IgD-negative memory B cell (primary cell): ENCODE measurements at regions not wholly inside any gene's neighbourhood (a gene's known extent, or its start where the extent isn't known, plus 50 kb on each side); places are given as distances from the start of the nearest gene placed in this dataset.
A peak's percentile ranks its signal among the peaks of the same experiment; 100 is the strongest.

Experiments
- H3K27ac Mint-ChIP-seq, 3 donors: one replicate each; pipeline ENCODE4 v1.8.0; 2020 to 2022; ENCODE audit warnings: mild to moderate bottlenecking in 3 of 3, mixed read lengths in 3 of 3, moderate library complexity in 1 of 3
- H3K27me3 Mint-ChIP-seq: one replicate; pipeline ENCODE4 v1.8.0; 2021; ENCODE audit warnings: mixed read lengths
- H3K36me3 Mint-ChIP-seq: one replicate; pipeline ENCODE4 v1.8.0; 2020; ENCODE audit warnings: mild to moderate bottlenecking, mixed read lengths
- H3K4me1 Mint-ChIP-seq, 3 donors: one replicate each; pipeline ENCODE4 v1.8.0; 2020 to 2022; ENCODE audit warnings: mixed read lengths in 3 of 3, mild to moderate bottlenecking in 1 of 3
- H3K4me3 Mint-ChIP-seq, 4 donors: one replicate each; pipeline ENCODE4 v1.8.0; 2020 to 2022; ENCODE audit warnings: mild to moderate bottlenecking in 4 of 4, mixed read lengths in 4 of 4, moderate library complexity in 3 of 4
- H3K9me3 Mint-ChIP-seq, 3 donors: one replicate each; pipeline ENCODE4 v1.8.0; 2020 to 2021; ENCODE audit warnings: mixed read lengths in 3 of 3, mild to moderate bottlenecking in 1 of 3

DNA sequence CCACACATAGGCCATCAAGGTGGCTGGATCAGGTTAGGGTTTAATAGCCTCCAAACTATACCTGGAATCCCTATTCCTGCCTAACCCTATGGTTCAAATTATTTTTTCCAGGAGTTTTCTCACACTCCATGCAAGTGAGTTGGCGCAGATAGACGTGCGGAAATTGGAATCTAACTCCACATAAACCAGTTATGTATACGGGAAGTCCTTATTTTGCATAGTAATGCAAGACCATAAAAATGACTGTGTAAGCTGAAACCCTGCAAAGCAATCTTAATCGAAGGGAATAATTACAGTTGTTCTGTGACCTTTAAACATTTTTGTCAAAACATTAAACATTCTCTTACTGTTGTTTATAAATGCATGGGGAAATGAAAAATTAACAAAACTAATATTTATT lies 200.1 kb upstream of the SIX2 start:
- no peak overlapping the region for H3K4me3 Mint-ChIP-seq
- peaks cover 0 to 2% (median 1%) of the 10 kb centered on the region in 3 donors for H3K9me3 Mint-ChIP-seq
- peak overlapping the region in 1 of 3 donors; percentile 18 for H3K27ac Mint-ChIP-seq
- peaks cover 0 to 6% (median 4%) of the 10 kb centered on the region in 3 donors for H3K4me1 Mint-ChIP-seq
- H3K27me3 Mint-ChIP-seq = peaks cover 7% of the 10 kb centered on the region
- no peaks in the 10 kb centered on the region for H3K36me3 Mint-ChIP-seq

DNA sequence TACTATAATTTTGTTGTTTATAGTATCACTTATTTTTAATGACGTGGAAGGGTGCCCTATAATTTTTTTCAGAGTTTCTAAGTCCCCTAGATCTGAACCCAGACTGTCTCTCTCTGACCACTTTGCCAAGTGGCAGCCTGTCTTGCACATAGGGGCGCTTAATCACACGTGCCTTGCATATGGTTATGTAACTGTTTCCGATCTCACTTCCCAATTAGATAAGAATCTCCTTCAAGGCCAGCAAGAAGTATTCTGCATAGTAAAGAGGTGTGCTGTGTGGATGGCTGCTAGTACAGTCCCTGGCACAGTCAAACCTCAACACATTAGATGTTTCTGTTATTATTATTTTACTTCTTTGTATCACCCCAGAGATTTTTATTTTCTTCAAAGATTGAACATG lies 197.8 kb upstream of the SIX2 start:
- Mint-ChIP-seq H3K4me1 (peaks cover 0 to 6% (median 4%) of the 10 kb centered on the region in 3 donors), H3K9me3 (peaks cover 1 to 7% (median 7%) of the 10 kb centered on the region in 3 donors), H3K27me3 (peaks cover 4% of the 10 kb centered on the region), H3K27ac (no peak overlapping the region), H3K36me3 (no peaks in the 10 kb centered on the region), H3K4me3 (no peak overlapping the region)

- no peaks in the 10 kb centered on the region for H3K36me3 Mint-ChIP-seq
- peaks cover 7 to 15% (median 8%) of the 10 kb centered on the region in 3 donors for H3K9me3 Mint-ChIP-seq
- H3K27me3 Mint-ChIP-seq = peaks cover 4% of the 10 kb centered on the region
- no peak overlapping the region for H3K27ac Mint-ChIP-seq
- H3K4me1 Mint-ChIP-seq = peaks cover 0 to 3% (median 2%) of the 10 kb centered on the region in 3 donors
- H3K4me3 Mint-ChIP-seq = no peak overlapping the region
Measured at GRCh38 chr2:45205985-45206384, 196.7 kb upstream of the SIX2 start.

DNA sequence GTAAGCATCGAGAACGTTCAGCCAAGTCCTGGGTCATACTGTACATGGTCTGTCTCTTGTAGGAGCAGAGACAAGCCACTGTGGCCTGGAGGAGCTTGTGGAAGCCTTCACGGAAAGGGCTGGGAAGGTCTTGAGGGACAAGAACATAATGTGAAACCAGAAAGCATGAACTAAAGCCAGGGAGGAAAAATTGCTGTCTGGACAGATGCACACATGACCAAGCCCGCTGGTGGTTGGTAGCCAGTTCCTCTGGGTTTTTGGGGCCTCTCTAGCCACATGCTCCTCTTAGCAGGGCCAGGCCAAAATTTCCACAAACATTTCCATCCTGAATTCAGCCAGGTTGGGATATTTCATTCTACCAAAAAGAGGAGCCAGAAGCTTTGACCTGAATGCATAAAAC lies 196.2 kb upstream of the SIX2 start:
- H3K27me3 Mint-ChIP-seq = peaks cover 4% of the 10 kb centered on the region
- no peaks in the 10 kb centered on the region for H3K4me1 Mint-ChIP-seq
- H3K27ac Mint-ChIP-seq = no peak overlapping the region
- H3K9me3 Mint-ChIP-seq = peaks cover 7 to 15% (median 7%) of the 10 kb centered on the region in 3 donors
- no peak overlapping the region for H3K4me3 Mint-ChIP-seq
- H3K36me3 Mint-ChIP-seq = no peaks in the 10 kb centered on the region

DNA sequence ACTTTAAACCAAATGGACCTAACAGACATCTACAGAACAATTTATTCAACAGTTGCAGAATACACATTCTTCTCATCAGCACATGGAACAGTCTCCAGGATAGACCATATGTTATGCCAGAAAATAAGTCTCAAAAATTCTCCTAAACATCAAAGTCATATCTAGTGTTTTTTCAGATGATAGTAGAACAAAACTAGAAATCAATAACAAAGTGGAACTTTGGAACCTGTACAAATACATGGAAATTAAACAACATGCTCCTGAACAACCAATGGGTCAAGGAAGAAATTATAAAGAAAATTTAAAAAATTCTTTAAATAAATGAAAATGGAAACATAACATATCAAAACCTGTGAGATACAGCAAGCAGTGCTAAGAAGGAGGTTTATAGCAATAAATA lies 194.1 kb upstream of the SIX2 start:
- H3K4me3 Mint-ChIP-seq = no peak overlapping the region
- H3K9me3 Mint-ChIP-seq = peaks cover 7 to 15% (median 7%) of the 10 kb centered on the region in 3 donors
- no peaks in the 10 kb centered on the region for H3K36me3 Mint-ChIP-seq
- H3K27me3 Mint-ChIP-seq = peaks cover 3% of the 10 kb centered on the region
- H3K27ac Mint-ChIP-seq = no peak overlapping the region
- no peaks in the 10 kb centered on the region for H3K4me1 Mint-ChIP-seq

- Mint-ChIP-seq H3K27ac (no peak overlapping the region), H3K9me3 (peaks cover 7 to 15% (median 9%) of the 10 kb centered on the region in 3 donors), H3K4me1 (no peaks in the 10 kb centered on the region), H3K4me3 (no peak overlapping the region), H3K27me3 (no peaks in the 10 kb centered on the region), H3K36me3 (peaks cover 3% of the 10 kb centered on the region)
Measured at GRCh38 chr2:45199973-45200372, 190.7 kb upstream of the SIX2 start.

GRCh38 chr2:45195916-45196315 lies 186.7 kb upstream of the SIX2 start:
- peaks cover 0 to 3% (median 0%) of the 10 kb centered on the region in 3 donors for H3K9me3 Mint-ChIP-seq
- H3K27ac Mint-ChIP-seq = no peak overlapping the region
- H3K4me3 Mint-ChIP-seq = no peak overlapping the region
- no peaks in the 10 kb centered on the region for H3K4me1 Mint-ChIP-seq
- peaks cover 3% of the 10 kb centered on the region for H3K36me3 Mint-ChIP-seq
- H3K27me3 Mint-ChIP-seq = peaks cover 13% of the 10 kb centered on the region

- Mint-ChIP-seq H3K36me3 (peaks cover 3% of the 10 kb centered on the region), H3K4me3 (no peak overlapping the region), H3K9me3 (peaks cover 0 to 3% (median 0%) of the 10 kb centered on the region in 3 donors), H3K27me3 (peaks cover 17% of the 10 kb centered on the region), H3K27ac (no peak overlapping the region), H3K4me1 (no peaks in the 10 kb centered on the region)
Measured at GRCh38 chr2:45194596-45194995, 185.3 kb upstream of the SIX2 start.

GRCh38 chr2:45193581-45193980 lies 184.3 kb upstream of the SIX2 start:
- Mint-ChIP-seq H3K9me3 (peaks cover 0 to 3% (median 0%) of the 10 kb centered on the region in 3 donors), H3K4me3 (no peak overlapping the region), H3K27me3 (peaks cover 24% of the 10 kb centered on the region), H3K27ac (no peak overlapping the region), H3K4me1 (no peaks in the 10 kb centered on the region), H3K36me3 (peaks cover 3% of the 10 kb centered on the region)

GRCh38 chr2:45192991-45193390 lies 183.7 kb upstream of the SIX2 start:
- H3K4me1 Mint-ChIP-seq = no peaks in the 10 kb centered on the region
- no peak overlapping the region for H3K27ac Mint-ChIP-seq
- H3K36me3 Mint-ChIP-seq = peaks cover 3% of the 10 kb centered on the region
- H3K4me3 Mint-ChIP-seq = no peak overlapping the region
- peaks cover 25% of the 10 kb centered on the region for H3K27me3 Mint-ChIP-seq
- H3K9me3 Mint-ChIP-seq = peaks cover 0 to 1% (median 0%) of the 10 kb centered on the region in 3 donors

- H3K27ac Mint-ChIP-seq = no peak overlapping the region
- H3K27me3 Mint-ChIP-seq = peaks cover 27% of the 10 kb centered on the region
- no peak overlapping the region for H3K4me3 Mint-ChIP-seq
- peaks cover 2% of the 10 kb centered on the region for H3K36me3 Mint-ChIP-seq
- peaks cover 0 to 1% (median 0%) of the 10 kb centered on the region in 3 donors for H3K9me3 Mint-ChIP-seq
- no peaks in the 10 kb centered on the region for H3K4me1 Mint-ChIP-seq
Measured at GRCh38 chr2:45192481-45192880, 183.2 kb upstream of the SIX2 start.

GRCh38 chr2:45191976-45192375 lies 182.7 kb upstream of the SIX2 start:
- H3K27ac Mint-ChIP-seq = no peak overlapping the region
- H3K27me3 Mint-ChIP-seq = peaks cover 28% of the 10 kb centered on the region
- H3K9me3 Mint-ChIP-seq = peaks cover 0 to 1% (median 0%) of the 10 kb centered on the region in 3 donors
- no peak overlapping the region for H3K4me3 Mint-ChIP-seq
- no peaks in the 10 kb centered on the region for H3K4me1 Mint-ChIP-seq
- peaks cover 2% of the 10 kb centered on the region for H3K36me3 Mint-ChIP-seq

GRCh38 chr2:45191146-45191863 lies 182.1 kb upstream of the SIX2 start:
- H3K27me3 Mint-ChIP-seq = peaks cover 28% of the 10 kb centered on the region
- H3K27ac Mint-ChIP-seq = no peak overlapping the region
- no peaks in the 10 kb centered on the region for H3K4me1 Mint-ChIP-seq
- no peaks in the 10 kb centered on the region for H3K36me3 Mint-ChIP-seq
- H3K4me3 Mint-ChIP-seq = no peak overlapping the region
- H3K9me3 Mint-ChIP-seq = peaks cover 0 to 1% (median 0%) of the 10 kb centered on the region in 3 donors

- Mint-ChIP-seq H3K4me3 (no peak overlapping the region), H3K9me3 (peaks cover 0 to 1% (median 0%) of the 10 kb centered on the region in 3 donors), H3K36me3 (no peaks in the 10 kb centered on the region), H3K27me3 (peaks cover 28% of the 10 kb centered on the region), H3K4me1 (no peaks in the 10 kb centered on the region), H3K27ac (no peak overlapping the region)
Measured at GRCh38 chr2:45190481-45190942, 181.3 kb upstream of the SIX2 start.

- H3K27ac Mint-ChIP-seq = no peak overlapping the region
- H3K9me3 Mint-ChIP-seq = no peaks in the 10 kb centered on the region
- no peak overlapping the region for H3K4me3 Mint-ChIP-seq
- peaks cover 15% of the 10 kb centered on the region for H3K27me3 Mint-ChIP-seq
- H3K36me3 Mint-ChIP-seq = peaks cover 3% of the 10 kb centered on the region
- no peaks in the 10 kb centered on the region for H3K4me1 Mint-ChIP-seq
Measured at GRCh38 chr2:45184606-45185005, 175.4 kb upstream of the SIX2 start.

GRCh38 chr2:45182667-45183295 lies 173.5 kb upstream of the SIX2 start:
- H3K4me3 Mint-ChIP-seq = no peak overlapping the region
- peaks cover 10% of the 10 kb centered on the region for H3K27me3 Mint-ChIP-seq
- H3K36me3 Mint-ChIP-seq = peaks cover 3% of the 10 kb centered on the region
- no peak overlapping the region for H3K27ac Mint-ChIP-seq
- peaks cover 0 to 4% (median 0%) of the 10 kb centered on the region in 3 donors for H3K9me3 Mint-ChIP-seq
- no peaks in the 10 kb centered on the region for H3K4me1 Mint-ChIP-seq
